AG10803 (cell line): ENCODE measurements at regions not wholly inside any gene's neighbourhood (a gene's known extent, or its start where the extent isn't known, plus 50 kb on each side); places are given as distances from the start of the nearest gene placed in this dataset.

ENCODE experiments used
- DNase-seq: peaks from one replicate; pipeline ENCODE4 v3.0.0; 2010; ENCODE audit warnings: low read depth
- H3K4me3 ChIP-seq: 2 replicates; pipeline ENCODE4 v1.5.1; 2011; ENCODE audit warnings: mild to moderate bottlenecking, low read length, control low read depth
- TF ChIP-seq, protein P1 (sequence below): conservative IDR thresholded peaks from 2 replicates; pipeline ENCODE4 v1.5.1; 2011; ENCODE audit warnings: mild to moderate bottlenecking, low read length, control low read depth, inconsistent platforms

DNA sequence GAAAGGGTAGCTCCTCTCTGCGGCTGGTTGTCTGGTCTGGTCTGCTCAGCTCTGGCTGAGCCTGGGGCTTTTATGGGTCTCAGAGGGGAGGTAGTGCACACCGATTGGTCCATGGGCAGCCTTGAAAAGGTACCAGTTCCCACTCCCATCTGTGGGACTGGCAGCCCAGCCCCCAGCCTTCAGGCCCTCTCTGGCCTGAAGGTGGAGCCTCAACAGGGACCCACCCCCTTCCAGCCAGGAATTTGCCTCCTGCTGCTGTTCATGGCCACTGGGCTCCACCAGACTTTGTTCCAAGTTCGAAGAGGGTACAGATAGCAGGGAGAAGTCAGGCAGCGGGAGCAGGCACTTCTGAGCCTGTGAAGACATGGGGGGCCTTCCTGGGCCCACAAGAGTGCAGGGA is 165.3 kb upstream of the SLC27A6 start:
- DNase-seq = no peak
- TF ChIP-seq, protein P1, sequence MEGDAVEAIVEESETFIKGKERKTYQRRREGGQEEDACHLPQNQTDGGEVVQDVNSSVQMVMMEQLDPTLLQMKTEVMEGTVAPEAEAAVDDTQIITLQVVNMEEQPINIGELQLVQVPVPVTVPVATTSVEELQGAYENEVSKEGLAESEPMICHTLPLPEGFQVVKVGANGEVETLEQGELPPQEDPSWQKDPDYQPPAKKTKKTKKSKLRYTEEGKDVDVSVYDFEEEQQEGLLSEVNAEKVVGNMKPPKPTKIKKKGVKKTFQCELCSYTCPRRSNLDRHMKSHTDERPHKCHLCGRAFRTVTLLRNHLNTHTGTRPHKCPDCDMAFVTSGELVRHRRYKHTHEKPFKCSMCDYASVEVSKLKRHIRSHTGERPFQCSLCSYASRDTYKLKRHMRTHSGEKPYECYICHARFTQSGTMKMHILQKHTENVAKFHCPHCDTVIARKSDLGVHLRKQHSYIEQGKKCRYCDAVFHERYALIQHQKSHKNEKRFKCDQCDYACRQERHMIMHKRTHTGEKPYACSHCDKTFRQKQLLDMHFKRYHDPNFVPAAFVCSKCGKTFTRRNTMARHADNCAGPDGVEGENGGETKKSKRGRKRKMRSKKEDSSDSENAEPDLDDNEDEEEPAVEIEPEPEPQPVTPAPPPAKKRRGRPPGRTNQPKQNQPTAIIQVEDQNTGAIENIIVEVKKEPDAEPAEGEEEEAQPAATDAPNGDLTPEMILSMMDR = no peak
- no peak overlapping the region for H3K4me3 ChIP-seq

DNA sequence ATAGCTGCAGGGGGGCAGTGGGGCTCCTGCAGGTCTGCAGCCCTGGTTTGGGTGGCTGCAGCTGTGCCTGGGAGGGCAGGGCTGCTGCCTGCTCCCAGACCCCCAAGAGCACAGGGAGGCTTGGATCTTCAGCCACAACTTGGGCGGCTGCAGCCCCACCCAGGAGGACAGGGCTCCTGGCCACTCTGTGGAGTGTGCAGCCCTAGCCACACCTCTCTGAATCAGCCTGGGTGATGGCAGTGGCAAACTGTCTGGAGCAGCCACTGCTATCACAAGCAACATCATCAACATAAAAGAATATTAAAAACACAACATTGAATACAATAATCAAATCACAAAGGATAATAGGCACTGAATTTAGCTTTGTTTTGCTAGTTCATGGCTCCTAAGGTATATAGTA is 164.9 kb upstream of the SLC27A6 start:
- H3K4me3 ChIP-seq = no peak overlapping the region
- DNase-seq = no peak
- TF ChIP-seq, protein P1 = no peak

DNA sequence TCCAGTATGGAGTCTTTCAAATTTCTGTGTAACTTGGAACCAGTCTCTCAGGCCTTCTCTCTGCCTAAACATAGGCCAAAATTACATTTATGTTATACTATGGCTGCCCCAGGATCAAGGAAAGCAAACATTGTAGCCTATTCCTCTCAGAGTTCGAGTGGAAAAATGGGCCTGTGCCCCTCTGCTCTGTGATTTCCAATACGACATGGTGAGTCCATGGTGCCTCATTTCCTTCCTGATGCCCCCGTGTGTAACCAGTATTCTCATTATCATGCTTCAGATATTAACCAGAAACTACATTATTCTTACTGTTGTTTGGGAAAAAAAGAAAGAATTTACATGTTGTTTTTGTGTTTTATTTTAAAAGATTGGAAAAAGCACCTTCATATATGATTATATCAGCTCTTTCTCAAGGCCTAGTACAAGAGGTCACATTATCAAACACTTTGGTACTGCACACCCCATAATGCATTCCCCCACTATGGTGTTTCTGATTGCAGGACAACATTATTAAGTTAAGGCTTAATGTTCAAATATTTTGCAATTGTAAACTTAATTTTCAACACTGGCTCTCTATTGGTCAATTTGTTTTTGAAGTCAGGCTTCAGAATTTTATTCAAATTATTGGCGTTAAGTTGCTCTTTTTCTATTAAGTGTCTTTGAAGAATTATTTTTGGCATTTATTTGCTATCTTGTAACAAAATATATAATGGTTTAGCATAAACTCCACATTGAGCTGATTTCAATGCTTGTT is 151.8 kb upstream of the SLC27A6 start:
- TF ChIP-seq, protein P1 = no peak

DNA sequence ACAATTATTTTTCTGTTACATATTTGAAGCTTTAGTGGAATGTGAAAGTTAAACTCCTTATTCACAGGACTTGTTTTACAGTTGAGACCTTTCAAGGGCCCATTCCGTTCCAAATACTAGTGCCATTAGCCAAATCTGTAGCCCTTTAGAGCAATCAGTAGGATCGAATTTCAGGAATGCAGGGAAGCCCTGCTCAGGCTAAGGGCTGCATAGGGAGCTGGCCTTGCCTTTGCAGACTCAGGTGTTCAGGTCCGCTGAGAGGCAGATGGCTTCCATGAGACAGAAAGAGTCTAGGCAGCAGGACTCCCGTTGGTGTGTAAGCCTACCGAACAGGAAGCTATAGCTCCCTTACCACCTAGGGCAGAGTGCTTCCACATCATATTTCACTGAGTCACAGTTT is 150.1 kb upstream of the SLC27A6 start:
- no peak overlapping the region for H3K4me3 ChIP-seq
- TF ChIP-seq, protein P1 = no peak
- DNase-seq = no peak

More for the DNA sequence above, 151.8 kb upstream of the SLC27A6 start:
- DNase-seq = no peak
- H3K4me3 ChIP-seq = no peak overlapping the region

DNA sequence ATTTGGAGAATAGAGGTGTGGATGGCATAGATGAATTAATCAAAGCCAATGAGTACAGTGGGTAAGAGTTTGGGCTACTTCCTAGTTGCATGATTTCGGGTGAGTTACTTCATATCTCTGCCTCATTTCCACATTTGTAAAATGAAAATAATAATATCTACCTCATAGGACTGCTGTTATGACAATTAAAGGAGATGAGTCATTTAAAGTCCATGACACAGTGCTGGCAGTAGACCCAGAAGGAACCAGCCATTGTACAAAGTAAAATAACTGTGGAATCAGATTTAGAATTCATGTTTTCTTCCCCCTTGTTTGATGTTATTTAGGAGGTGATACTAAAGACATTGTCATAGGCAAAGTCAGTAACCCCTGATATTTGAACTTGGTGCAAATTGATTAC is 139.5 kb upstream of the SLC27A6 start:
- TF ChIP-seq, protein P1 = no peak
- H3K4me3 ChIP-seq = no peak overlapping the region
- DNase-seq = no peak

DNA sequence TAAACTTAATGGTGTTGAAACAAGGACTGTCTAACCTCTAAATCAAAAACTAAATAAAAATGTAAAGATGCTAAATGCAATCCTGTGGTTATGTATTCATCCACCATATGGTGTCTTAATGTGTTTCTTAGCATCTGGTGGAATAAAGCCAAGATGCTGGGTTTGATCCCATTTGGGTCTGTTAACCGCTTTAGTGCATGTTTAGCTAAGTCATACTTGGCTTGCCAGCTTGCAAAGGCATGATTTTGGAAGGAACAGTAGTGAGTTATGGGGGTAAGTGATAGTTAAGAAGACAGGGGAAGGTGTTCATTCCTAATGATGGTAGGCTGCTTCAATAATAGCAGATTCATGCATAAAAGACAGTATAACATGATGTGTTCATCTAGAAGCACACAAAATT is 139.0 kb upstream of the SLC27A6 start:
- no peak for DNase-seq
- TF ChIP-seq, protein P1 = no peak
- H3K4me3 ChIP-seq = no peak overlapping the region

DNA sequence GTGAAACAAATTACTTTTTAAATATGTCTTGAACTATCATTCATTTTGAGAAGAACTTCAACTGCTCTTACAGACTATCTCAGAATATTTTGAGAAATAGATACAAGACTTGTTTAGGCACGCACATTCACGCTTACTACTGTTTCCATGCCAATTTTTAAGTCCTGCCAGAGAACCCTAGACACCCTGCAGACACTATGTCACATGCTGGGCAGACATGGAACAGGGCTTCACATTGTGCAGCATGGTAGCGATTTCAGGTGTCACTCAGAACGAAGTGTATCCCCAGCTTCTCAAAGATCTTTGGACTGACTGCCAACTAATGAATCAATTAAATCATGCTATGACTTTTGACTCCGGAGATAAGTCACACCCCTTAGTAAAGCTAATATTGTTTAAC is 128.7 kb upstream of the SLC27A6 start:
- TF ChIP-seq, protein P1 = no peak
- H3K4me3 ChIP-seq = no peak overlapping the region
- no peak for DNase-seq
